ENCODE measurements at regions not wholly inside any gene's neighbourhood (a gene's known extent, or its start where the extent isn't known, plus 50 kb on each side); places are given as distances from the start of the nearest gene placed in this dataset.

- no peaks in the 10 kb centered on the region for H3K4me1 ChIP-seq
- no peaks in the 10 kb centered on the region for H3K36me3 ChIP-seq
- 75 to 89% methylated on average over 1 of the region's 1 CpG for WGBS, 2 donors
- intact Hi-C loops (cut with DNase I): no loop called here
- no peak overlapping the region for H3K4me3 ChIP-seq (replicated peaks in 1 of 3)
- no peak overlapping the region for H3K27ac ChIP-seq
- H3K9me3 ChIP-seq: no peaks in the 10 kb centered on the region
- no peaks in the 10 kb centered on the region for H3K27me3 ChIP-seq
- no peak for DNase-seq
- TF ChIP-seq POLR2A (IDR thresholded peaks at IDR 0.05): no peak
- TF ChIP-seq, protein P1, sequence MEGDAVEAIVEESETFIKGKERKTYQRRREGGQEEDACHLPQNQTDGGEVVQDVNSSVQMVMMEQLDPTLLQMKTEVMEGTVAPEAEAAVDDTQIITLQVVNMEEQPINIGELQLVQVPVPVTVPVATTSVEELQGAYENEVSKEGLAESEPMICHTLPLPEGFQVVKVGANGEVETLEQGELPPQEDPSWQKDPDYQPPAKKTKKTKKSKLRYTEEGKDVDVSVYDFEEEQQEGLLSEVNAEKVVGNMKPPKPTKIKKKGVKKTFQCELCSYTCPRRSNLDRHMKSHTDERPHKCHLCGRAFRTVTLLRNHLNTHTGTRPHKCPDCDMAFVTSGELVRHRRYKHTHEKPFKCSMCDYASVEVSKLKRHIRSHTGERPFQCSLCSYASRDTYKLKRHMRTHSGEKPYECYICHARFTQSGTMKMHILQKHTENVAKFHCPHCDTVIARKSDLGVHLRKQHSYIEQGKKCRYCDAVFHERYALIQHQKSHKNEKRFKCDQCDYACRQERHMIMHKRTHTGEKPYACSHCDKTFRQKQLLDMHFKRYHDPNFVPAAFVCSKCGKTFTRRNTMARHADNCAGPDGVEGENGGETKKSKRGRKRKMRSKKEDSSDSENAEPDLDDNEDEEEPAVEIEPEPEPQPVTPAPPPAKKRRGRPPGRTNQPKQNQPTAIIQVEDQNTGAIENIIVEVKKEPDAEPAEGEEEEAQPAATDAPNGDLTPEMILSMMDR (IDR thresholded peaks at IDR 0.05): no peak
Observed at GRCh38 chr13:61734683-61735082, 319.0 kb upstream of the PCDH20 start.

DNA sequence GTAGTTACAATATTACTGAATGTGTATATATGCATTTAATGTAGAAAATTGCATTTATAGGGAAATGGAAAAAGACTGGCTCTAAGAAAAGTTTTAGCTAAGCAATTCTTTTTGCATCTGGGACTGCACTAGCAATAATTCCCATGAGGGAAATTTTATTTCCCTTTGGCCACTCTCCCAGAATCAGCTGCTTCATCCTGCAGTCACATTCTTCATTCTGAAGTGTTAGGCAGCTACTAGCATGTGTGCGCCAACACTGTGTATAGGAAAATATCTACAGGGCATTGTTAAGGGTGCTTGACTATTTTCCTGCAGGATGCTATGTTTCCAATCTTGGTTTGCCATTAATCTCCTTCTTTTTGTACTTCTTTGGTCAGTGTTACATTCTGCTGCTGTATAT is 312.8 kb upstream of the PCDH20 start:
- Histone ChIP-seq H3K27ac (no peak overlapping the region), H3K4me3 (replicated peaks in 1 of 3) (no peak overlapping the region), H3K27me3 (no peaks in the 10 kb centered on the region), H3K36me3 (no peaks in the 10 kb centered on the region), H3K9me3 (no peaks in the 10 kb centered on the region), H3K4me1 (no peaks in the 10 kb centered on the region)
- WGBS, 2 donors: 6 to 24% methylated on average over 1 of the region's 1 CpG
- no peak for TF ChIP-seq POLR2A (IDR thresholded peaks at IDR 0.05)
- TF ChIP-seq, protein P1 (IDR thresholded peaks at IDR 0.05): no peak
- intact Hi-C loops (cut with DNase I): no loop called here
- DNase-seq: no peak

- Histone ChIP-seq H3K36me3 (no peaks in the 10 kb centered on the region), H3K27ac (no peak overlapping the region), H3K4me1 (no peaks in the 10 kb centered on the region), H3K27me3 (no peaks in the 10 kb centered on the region), H3K9me3 (no peaks in the 10 kb centered on the region), H3K4me3 (replicated peaks in 1 of 3) (no peak overlapping the region)
- DNase-seq: no peak
- intact Hi-C loops (cut with DNase I): no loop called here
- TF ChIP-seq POLR2A (IDR thresholded peaks at IDR 0.05): no peak
- TF ChIP-seq, protein P1 (IDR thresholded peaks at IDR 0.05): no peak
- 52 to 71% methylated on average over 2 of the region's 2 CpGs for WGBS, 2 donors
Observed at GRCh38 chr13:61727767-61728166, 312.1 kb upstream of the PCDH20 start.

DNA sequence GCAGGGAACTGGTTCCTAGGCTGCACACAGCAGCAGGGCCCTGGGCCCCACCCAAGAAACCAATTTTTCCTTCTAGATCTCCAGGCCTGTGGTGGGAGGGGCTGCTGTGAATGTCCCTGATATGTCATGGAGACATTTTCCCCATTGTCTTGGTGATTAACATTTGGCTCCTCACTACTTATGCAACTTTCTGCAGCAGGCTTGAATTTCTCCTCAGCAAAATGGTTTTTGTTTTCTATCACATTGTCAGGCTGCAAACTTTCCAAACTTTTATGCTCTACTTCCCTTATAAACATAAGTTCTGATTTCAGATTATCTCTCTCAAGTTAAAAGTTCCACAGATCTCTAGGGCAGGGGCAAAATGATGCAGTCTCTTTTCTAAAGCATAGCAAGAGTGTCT is 310.2 kb upstream of the PCDH20 start:
- intact Hi-C loops (cut with DNase I): no loop called here

GRCh38 chr13:61722119-61722518 is 306.5 kb upstream of the PCDH20 start:
- no peaks in the 10 kb centered on the region for H3K9me3 ChIP-seq
- intact Hi-C loops (cut with DNase I): no loop called here
- TF ChIP-seq, protein P1 (IDR thresholded peaks at IDR 0.05): no peak
- no peak for TF ChIP-seq POLR2A (IDR thresholded peaks at IDR 0.05)
- 89 to 91% methylated on average over 2 of the region's 2 CpGs for WGBS, 2 donors
- DNase-seq: no peak
- no peaks in the 10 kb centered on the region for H3K27me3 ChIP-seq
- no peaks in the 10 kb centered on the region for H3K4me1 ChIP-seq
- H3K27ac ChIP-seq: no peak overlapping the region
- no peaks in the 10 kb centered on the region for H3K36me3 ChIP-seq
- no peak overlapping the region for H3K4me3 ChIP-seq (replicated peaks in 1 of 3)

More for the DNA sequence above, 310.2 kb upstream of the PCDH20 start:
- TF ChIP-seq, protein P1 (IDR thresholded peaks at IDR 0.05): no peak
- no peak for DNase-seq
- no peaks in the 10 kb centered on the region for H3K4me1 ChIP-seq
- no peak overlapping the region for H3K27ac ChIP-seq
- no peak overlapping the region for H3K4me3 ChIP-seq (replicated peaks in 1 of 3)
- H3K9me3 ChIP-seq: no peaks in the 10 kb centered on the region
- H3K27me3 ChIP-seq: no peaks in the 10 kb centered on the region
- H3K36me3 ChIP-seq: no peaks in the 10 kb centered on the region
